Tibial artery (tissue), 4 donors: ENCODE measurements at regions not wholly inside any gene's neighbourhood (a gene's known extent, or its start where the extent isn't known, plus 50 kb on each side); places are given as distances from the start of the nearest gene placed in this dataset.

ENCODE experiments used
- DNase-seq, 2 donors: peaks; one replicate each; pipeline ENCODE4 v3.0.0-alpha.2; 2019
- H3K27ac ChIP-seq, 2 donors: fragments of 200-600 bp; sonication (generic) in 1 of 2; 1 replicate in 1 of 2; 2 replicates in 1 of 2; pipeline ENCODE4 v1.5.1; 2018 to 2019; ENCODE audit warnings: mild to moderate bottlenecking in 1 of 2
- H3K27me3 ChIP-seq, 2 donors: fragments of 200-600 bp; sonication (generic) in 1 of 2; one replicate each; pipeline versions ENCODE4 v1.5.1 to v1.6.0; 2016 to 2019
- H3K36me3 ChIP-seq, 3 donors: fragments of 200-600 bp; sonication (generic) in 2 of 3; one replicate each; pipeline ENCODE4 v1.5.1; 2016 to 2019; ENCODE audit warnings: mild to moderate bottlenecking in 2 of 3
- H3K4me1 ChIP-seq, 4 donors: fragments of 200-600 bp; sonication (generic) in 2 of 4; 1 replicate in 3 of 4; 2 replicates in 1 of 4; pipeline ENCODE4 v1.5.1; 2016 to 2019
- H3K4me3 ChIP-seq, 2 donors: fragments of 200-600 bp; sonication (generic) in 1 of 2; 1 replicate in 1 of 2; 2 replicates in 1 of 2; pipeline ENCODE4 v1.5.1; 2018 to 2019; ENCODE audit warnings: mild to moderate bottlenecking in 2 of 2
- H3K9me3 ChIP-seq, 3 donors: fragments of 200-600 bp; sonication (generic) in 1 of 3; one replicate each; pipeline ENCODE4 v1.5.1; 2016 to 2019
- CTCF ChIP-seq, 2 experiments: fragments of 200-600 bp in 1 of 2; fragments of 450-650 bp in 1 of 2; IDR thresholded peaks; one replicate each; pipeline ENCODE4 v1.5.1; 2017 to 2019; ENCODE audit warnings: antibody characterized with exemption in 2 of 2, mild to moderate bottlenecking in 1 of 2, moderate library complexity in 1 of 2
- intact Hi-C: fragments of 100-400 bp; cut with DNase I; formaldehyde crosslinking; loops from one replicate; pipeline ENCODE4 v1.15.0; 2023; ENCODE audit warnings: low total_unique reads

GRCh38 chr14:96663076-96663475, 134.1 kb upstream of the VRK1 start:
- no peak overlapping the region for H3K27ac ChIP-seq
- no peak overlapping the region for H3K4me3 ChIP-seq
- H3K4me1 ChIP-seq, result no peaks in the 10 kb centered on the region
- H3K27me3 ChIP-seq, result peaks cover 0 to 16% of the 10 kb centered on the region in 2 donors
- peaks cover 0 to 4% (median 0%) of the 10 kb centered on the region in 3 donors for H3K9me3 ChIP-seq
- no peak for DNase-seq
- intact Hi-C loops, result no loop called here
- no peaks in the 10 kb centered on the region for H3K36me3 ChIP-seq
- no peak for TF ChIP-seq CTCF (IDR thresholded peaks at IDR 0.05)

GRCh38 chr14:96663491-96664067, 133.6 kb upstream of the VRK1 start:
- H3K27ac ChIP-seq, result no peak overlapping the region
- no peak overlapping the region for H3K4me3 ChIP-seq
- no peak for TF ChIP-seq CTCF (IDR thresholded peaks at IDR 0.05)
- DNase-seq, result no peak
- no peaks in the 10 kb centered on the region for H3K9me3 ChIP-seq
- intact Hi-C loops, result no loop called here
- H3K4me1 ChIP-seq, result no peaks in the 10 kb centered on the region
- H3K36me3 ChIP-seq, result no peaks in the 10 kb centered on the region
- peaks cover 0 to 19% of the 10 kb centered on the region in 2 donors for H3K27me3 ChIP-seq

GRCh38 chr14:96666088-96666487, 131.1 kb upstream of the VRK1 start:
- no peak for TF ChIP-seq CTCF (IDR thresholded peaks at IDR 0.05)
- no peaks in the 10 kb centered on the region for H3K36me3 ChIP-seq
- no peaks in the 10 kb centered on the region for H3K4me1 ChIP-seq
- H3K27me3 ChIP-seq, result peaks cover 0 to 15% of the 10 kb centered on the region in 2 donors
- H3K4me3 ChIP-seq, result no peak overlapping the region
- no peak for DNase-seq
- H3K27ac ChIP-seq, result no peak overlapping the region
- no peaks in the 10 kb centered on the region for H3K9me3 ChIP-seq
- intact Hi-C loops, result no loop called here

GRCh38 chr14:96670391-96670790, 126.8 kb upstream of the VRK1 start:
- H3K27ac ChIP-seq, result no peak overlapping the region
- no peaks in the 10 kb centered on the region for H3K36me3 ChIP-seq
- no peak overlapping the region for H3K4me3 ChIP-seq
- no peaks in the 10 kb centered on the region for H3K9me3 ChIP-seq
- H3K27me3 ChIP-seq, result peaks cover 0 to 9% of the 10 kb centered on the region in 2 donors
- no peaks in the 10 kb centered on the region for H3K4me1 ChIP-seq
- intact Hi-C loops, result no loop called here
- no peak for TF ChIP-seq CTCF (IDR thresholded peaks at IDR 0.05)
- no peak for DNase-seq

GRCh38 chr14:96671218-96671617, 126.0 kb upstream of the VRK1 start:
- DNase-seq, result no peak
- H3K27me3 ChIP-seq, result peaks cover 0 to 9% of the 10 kb centered on the region in 2 donors
- H3K9me3 ChIP-seq, result no peaks in the 10 kb centered on the region
- no peak overlapping the region for H3K27ac ChIP-seq
- H3K4me1 ChIP-seq, result no peaks in the 10 kb centered on the region
- TF ChIP-seq CTCF (IDR thresholded peaks at IDR 0.05), result no peak
- no peak overlapping the region for H3K4me3 ChIP-seq
- H3K36me3 ChIP-seq, result no peaks in the 10 kb centered on the region
- intact Hi-C loops, result no loop called here

GRCh38 chr14:96673706-96674105, 123.5 kb upstream of the VRK1 start:
- no peaks in the 10 kb centered on the region for H3K4me1 ChIP-seq
- DNase-seq, result no peak
- peaks cover 0 to 2% of the 10 kb centered on the region in 2 donors for H3K27me3 ChIP-seq
- H3K27ac ChIP-seq, result no peak overlapping the region
- TF ChIP-seq CTCF (IDR thresholded peaks at IDR 0.05), result no peak
- H3K36me3 ChIP-seq, result no peaks in the 10 kb centered on the region
- intact Hi-C loops, result no loop called here
- H3K4me3 ChIP-seq, result no peak overlapping the region
- H3K9me3 ChIP-seq, result no peaks in the 10 kb centered on the region
